ENCODE measurements at regions not wholly inside any gene's neighbourhood (a gene's known extent, or its start where the extent isn't known, plus 50 kb on each side); places are given as distances from the start of the nearest gene placed in this dataset.

DNA sequence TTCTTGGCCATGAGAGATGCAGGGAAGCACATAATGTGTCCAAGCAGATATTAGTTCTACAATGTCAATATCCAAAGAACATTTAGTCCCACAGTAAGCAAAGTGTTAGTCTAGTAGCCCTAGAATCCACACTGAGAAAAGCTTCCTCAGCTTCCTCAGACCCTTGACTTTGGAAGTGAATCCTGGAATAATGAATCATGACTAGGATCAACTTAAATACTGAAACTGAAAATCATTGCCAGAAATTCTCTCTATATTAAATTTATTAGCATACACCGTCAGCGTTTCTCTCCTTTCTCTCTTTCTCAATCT, 356.9 kb upstream of the ACVR2A start:
- ATAC-seq = no peak
- no peaks in the 10 kb centered on the region for H3K36me3 ChIP-seq (ENCODE audit: control insufficient read depth, insufficient read depth, low read length)
- intact Hi-C loops (cut with micrococcal nuclease; ENCODE audit: unreplicated experiment) (no loop called here), in situ Hi-C loops (cut with HindIII; ENCODE audit: low pct_unique_long_range_greater_than_20kb, low sequenced_read_pairs) (no loop called here)
- ChIA-PET POLR2A (no interaction called here), CTCF (no interaction called here)
- no peaks in the 10 kb centered on the region for H3K27me3 ChIP-seq (ENCODE audit: control insufficient read depth, insufficient read depth, low read length)
- BruUV-seq (replicated peaks) = no TSS peak
- no peaks in the 10 kb centered on the region for H3K4me1 ChIP-seq (ENCODE audit: control insufficient read depth, insufficient read depth, low read length)
- no peak overlapping the region for H3K4me3 ChIP-seq (ENCODE audit: low read depth in 2 of 2, low read length in 2 of 2)
- TF ChIP-seq TCF7L2 (IDR thresholded peaks at IDR 0.05; ENCODE audit: low read depth, low read length) (no peak), SIN3A (IDR thresholded peaks at IDR 0.05; ENCODE audit: borderline replicate concordance, insufficient read depth, low read depth, low read length) (no peak), REST (IDR thresholded peaks at IDR 0.05; ENCODE audit: insufficient read depth in 1 of 2, low read depth in 2 of 2, low read length in 1 of 2) (no peak), POLR2AphosphoS5 (IDR thresholded peaks at IDR 0.05; ENCODE audit: low read depth, low read length) (no peak)
- TF ChIP-seq, protein P1, sequence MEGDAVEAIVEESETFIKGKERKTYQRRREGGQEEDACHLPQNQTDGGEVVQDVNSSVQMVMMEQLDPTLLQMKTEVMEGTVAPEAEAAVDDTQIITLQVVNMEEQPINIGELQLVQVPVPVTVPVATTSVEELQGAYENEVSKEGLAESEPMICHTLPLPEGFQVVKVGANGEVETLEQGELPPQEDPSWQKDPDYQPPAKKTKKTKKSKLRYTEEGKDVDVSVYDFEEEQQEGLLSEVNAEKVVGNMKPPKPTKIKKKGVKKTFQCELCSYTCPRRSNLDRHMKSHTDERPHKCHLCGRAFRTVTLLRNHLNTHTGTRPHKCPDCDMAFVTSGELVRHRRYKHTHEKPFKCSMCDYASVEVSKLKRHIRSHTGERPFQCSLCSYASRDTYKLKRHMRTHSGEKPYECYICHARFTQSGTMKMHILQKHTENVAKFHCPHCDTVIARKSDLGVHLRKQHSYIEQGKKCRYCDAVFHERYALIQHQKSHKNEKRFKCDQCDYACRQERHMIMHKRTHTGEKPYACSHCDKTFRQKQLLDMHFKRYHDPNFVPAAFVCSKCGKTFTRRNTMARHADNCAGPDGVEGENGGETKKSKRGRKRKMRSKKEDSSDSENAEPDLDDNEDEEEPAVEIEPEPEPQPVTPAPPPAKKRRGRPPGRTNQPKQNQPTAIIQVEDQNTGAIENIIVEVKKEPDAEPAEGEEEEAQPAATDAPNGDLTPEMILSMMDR (IDR thresholded peaks at IDR 0.05) = no peak
- no peak for DNase-seq (ENCODE audit: low read depth, low spot score)
- H3K9me3 ChIP-seq (ENCODE audit: control insufficient read depth, insufficient read depth, low read depth, low read length) = no peaks in the 10 kb centered on the region
- no peak overlapping the region for H3K27ac ChIP-seq (ENCODE audit: low read length)

GRCh38 chr2:147487286-147487977, 357.4 kb upstream of the ACVR2A start:
- no peak overlapping the region for H3K4me3 ChIP-seq (ENCODE audit: low read depth in 2 of 2, low read length in 2 of 2)
- POLR2A ChIA-PET = no interaction called here
- ATAC-seq (no peak), DNase-seq (ENCODE audit: low read depth, low spot score) (no peak)
- H3K4me1 ChIP-seq (ENCODE audit: control insufficient read depth, insufficient read depth, low read length) = no peaks in the 10 kb centered on the region
- no peaks in the 10 kb centered on the region for H3K9me3 ChIP-seq (ENCODE audit: control insufficient read depth, insufficient read depth, low read depth, low read length)
- H3K27ac ChIP-seq (ENCODE audit: low read length) = no peak overlapping the region
- TF ChIP-seq POLR2AphosphoS5 (IDR thresholded peaks at IDR 0.05; ENCODE audit: low read depth, low read length) (no peak), REST (IDR thresholded peaks at IDR 0.05; ENCODE audit: insufficient read depth in 1 of 2, low read depth in 2 of 2, low read length in 1 of 2) (no peak), SIN3A (IDR thresholded peaks at IDR 0.05; ENCODE audit: borderline replicate concordance, insufficient read depth, low read depth, low read length) (no peak), TCF7L2 (IDR thresholded peaks at IDR 0.05; ENCODE audit: low read depth, low read length) (no peak)
- TF ChIP-seq, protein P1 (IDR thresholded peaks at IDR 0.05) = no peak
- CTCF ChIA-PET = no interaction called here
- no TSS peak for BruUV-seq (replicated peaks)
- in situ Hi-C loops (cut with HindIII; ENCODE audit: low pct_unique_long_range_greater_than_20kb, low sequenced_read_pairs) = no loop called here
- no peaks in the 10 kb centered on the region for H3K36me3 ChIP-seq (ENCODE audit: control insufficient read depth, insufficient read depth, low read length)
- H3K27me3 ChIP-seq (ENCODE audit: control insufficient read depth, insufficient read depth, low read length) = no peaks in the 10 kb centered on the region
- intact Hi-C loops (cut with micrococcal nuclease; ENCODE audit: unreplicated experiment) = no loop called here
